Stimulated activated CD8-positive, alpha-beta memory T cell treated with anti-CD3 and anti-CD28 coated beads, Interleukin-2, amount 100 ng/mL, for 48 hours (primary cell): ENCODE measurements at regions not wholly inside any gene's neighbourhood (a gene's known extent, or its start where the extent isn't known, plus 50 kb on each side); places are given as distances from the start of the nearest gene placed in this dataset.
"Not testable (repeated sequence)": the region's sequence is repeated elsewhere in the genome, so short reads cannot be mapped to it uniquely, and the experiment has no call there.

Source experiments
- DNase-seq, 2 donors: peaks; one replicate each; pipeline ENCODE4 v3.0.0-alpha.2; 2020; ENCODE audit warnings: low read depth in 2 of 2

DNA sequence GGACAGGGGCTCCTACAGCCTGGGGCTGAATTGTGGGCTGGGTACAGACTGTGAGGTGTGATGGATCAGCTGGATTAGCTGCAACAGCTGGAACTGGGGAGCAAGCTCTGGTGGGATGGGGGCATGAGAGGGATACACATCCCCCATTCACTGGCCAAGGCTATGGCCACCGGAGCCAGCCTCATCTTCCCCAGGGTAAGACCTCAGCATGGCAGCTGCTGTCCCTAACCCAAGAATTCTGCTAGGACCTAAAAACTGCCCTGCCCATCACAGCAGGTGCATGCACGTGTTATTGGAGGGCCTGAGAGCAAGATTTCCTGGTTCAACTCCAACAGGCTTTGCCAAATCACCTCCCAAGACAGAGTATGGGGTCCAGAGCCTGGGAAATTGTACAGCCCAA is 258.6 kb upstream of the AGTR2 start:
- no peak for DNase-seq

DNA sequence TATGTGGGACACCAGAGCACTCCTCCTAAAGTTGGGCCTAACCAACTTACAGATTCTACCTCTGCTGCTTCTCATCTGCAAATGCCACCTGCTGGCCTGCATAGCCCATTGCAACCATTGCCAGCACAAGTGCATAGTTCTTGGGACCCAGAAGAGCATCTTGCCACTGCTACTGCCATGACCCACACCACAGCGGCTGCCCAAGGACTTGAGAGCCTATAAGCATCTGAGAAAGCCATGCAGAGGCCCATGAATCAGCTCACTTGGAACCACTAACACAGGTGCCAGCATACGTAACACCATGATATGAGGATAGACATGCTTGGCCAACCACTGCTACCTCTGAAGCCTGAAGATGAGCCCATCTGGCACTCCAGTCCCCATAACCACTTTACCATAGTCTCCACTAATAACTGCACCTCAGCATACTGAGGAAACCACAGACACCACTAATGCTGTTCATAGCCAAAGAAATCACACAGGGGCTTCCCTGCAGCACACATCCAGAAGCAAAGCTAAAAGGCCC is 258.1 kb upstream of the AGTR2 start:
- no peak for DNase-seq

DNA sequence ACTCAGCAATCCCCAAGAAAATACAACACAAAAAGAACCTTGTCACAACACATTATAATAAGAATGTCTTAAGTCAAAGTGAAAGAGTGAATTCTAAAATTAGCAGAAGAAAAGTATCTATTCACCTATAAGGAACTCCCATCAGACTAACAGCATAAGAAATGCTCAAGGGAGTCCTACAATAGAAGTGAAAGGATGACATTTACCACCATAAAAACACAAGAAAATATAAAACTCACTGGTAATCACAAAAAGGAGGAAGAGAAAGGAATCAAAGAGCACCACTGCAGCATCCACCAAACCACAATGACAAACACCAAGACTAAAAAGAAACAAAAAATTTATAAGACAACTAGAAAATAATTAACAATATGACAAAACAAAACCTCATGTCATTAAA is 257.0 kb upstream of the AGTR2 start:
- no peak for DNase-seq

DNA sequence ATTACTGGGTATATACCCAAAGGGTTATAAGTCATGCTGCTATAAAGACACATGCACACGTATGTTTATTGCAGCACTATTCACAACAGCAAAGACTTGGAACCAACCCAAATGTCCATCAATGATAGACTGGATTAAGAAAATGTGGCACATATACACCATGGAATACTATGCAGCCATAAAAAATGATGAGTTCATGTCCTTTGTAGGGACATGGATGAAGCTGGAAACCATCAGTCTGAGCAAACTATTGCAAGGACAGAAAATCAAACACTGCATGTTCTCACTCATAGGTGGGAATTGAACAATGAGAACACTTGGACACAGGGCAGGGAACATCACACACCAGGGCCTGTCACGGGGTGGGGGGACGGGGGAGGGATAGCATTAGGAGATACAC is 254.9 kb upstream of the AGTR2 start:
- DNase-seq = not testable (repeated sequence)

- no peak for DNase-seq
Measured at GRCh38 chrX:115929480-115929879, 241.1 kb upstream of the AGTR2 start.

- no peak for DNase-seq
Measured at GRCh38 chrX:115936008-115936407, 234.5 kb upstream of the AGTR2 start.

- no peak for DNase-seq
Measured at GRCh38 chrX:115939070-115939469, 231.5 kb upstream of the AGTR2 start.

DNA sequence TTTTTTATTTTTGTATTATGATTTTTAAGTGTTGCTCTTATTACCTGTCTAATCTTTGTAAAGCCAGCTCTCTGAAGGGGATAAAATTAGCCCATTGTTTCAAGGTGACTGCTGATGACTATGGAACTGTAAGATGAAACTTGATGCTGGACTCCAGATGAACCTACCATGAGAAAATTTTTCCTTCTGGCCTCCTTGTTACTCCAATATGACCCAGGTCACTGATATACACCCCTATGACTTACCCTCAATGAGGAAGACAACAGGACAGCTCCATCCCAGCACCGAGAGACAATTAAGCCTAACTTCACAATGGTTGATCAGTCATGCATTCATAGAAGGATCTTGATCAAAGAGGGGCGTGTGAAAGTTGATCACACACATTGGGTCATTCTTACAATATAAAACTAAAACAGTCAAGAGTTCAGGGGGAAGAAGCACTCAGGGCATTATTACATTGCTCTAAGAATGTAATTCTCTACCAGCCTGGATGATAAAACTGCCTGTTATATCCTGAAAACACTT is 230.8 kb upstream of the AGTR2 start:
- no peak for DNase-seq

DNA sequence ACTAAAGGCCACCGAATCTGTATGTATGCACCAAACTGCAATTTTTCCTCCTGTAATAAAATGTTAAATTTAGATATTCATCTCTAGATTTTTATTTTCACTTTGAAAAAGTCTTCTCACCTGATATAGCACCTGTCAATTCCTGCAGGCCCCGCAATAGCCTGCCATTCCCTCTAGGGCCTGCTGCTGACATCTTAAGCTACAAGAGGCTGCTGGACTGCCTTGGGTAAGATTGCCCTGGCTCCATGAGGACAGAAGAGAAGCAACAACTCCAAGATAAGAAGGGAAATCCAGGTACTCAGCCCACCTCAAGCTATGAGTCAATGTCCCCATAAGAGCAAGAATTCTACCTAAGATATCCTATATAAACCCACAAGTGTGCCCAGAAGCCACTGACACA is 230.2 kb upstream of the AGTR2 start:
- DNase-seq = no peak

DNA sequence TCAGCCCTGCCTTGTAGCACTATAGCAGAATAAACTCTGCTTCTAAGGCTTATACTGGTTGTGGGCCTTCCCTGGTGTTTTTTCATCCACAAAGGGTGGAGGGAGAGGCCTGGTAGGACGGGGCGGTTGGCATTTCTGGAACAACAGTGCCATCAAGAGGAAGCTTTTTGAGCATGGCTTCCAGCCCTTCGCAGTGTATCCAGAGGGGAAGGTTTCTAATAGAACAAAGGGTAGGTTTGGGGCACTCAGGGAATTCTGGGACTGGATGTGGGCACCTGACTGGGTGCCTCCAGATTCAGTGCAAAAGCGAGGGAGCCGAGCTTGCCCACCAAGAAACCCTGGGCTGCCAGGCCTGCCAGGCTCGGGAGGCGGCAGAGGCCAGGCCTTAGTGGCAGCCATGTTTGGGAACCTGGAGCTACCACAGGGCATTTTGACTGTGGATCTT is 229.6 kb upstream of the AGTR2 start:
- DNase-seq = no peak

DNA sequence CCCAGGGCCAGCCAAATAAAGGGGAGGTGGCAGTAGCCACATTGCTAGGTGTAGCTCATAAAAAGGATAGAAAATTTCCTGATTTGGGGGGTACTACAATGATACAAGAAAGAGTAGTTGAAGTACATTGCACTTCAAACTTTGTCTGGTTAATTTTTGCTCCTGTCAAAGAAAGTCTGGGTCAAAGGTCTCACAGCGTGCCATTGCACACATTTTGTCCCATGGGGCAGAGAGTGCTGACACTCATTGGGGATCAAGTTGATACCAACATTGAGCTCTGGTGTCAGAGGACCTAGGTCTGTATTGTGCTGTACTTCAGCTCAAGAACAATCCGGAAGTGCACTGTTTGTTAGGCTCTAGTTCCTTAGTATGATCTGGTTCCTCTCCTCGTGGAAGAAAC is 229.2 kb upstream of the AGTR2 start:
- DNase-seq = no peak

GRCh38 chrX:115946059-115946458 is 224.5 kb upstream of the AGTR2 start:
- DNase-seq = no peak

- no peak for DNase-seq
Measured at GRCh38 chrX:115948018-115948923, 222.3 kb upstream of the AGTR2 start.

DNA sequence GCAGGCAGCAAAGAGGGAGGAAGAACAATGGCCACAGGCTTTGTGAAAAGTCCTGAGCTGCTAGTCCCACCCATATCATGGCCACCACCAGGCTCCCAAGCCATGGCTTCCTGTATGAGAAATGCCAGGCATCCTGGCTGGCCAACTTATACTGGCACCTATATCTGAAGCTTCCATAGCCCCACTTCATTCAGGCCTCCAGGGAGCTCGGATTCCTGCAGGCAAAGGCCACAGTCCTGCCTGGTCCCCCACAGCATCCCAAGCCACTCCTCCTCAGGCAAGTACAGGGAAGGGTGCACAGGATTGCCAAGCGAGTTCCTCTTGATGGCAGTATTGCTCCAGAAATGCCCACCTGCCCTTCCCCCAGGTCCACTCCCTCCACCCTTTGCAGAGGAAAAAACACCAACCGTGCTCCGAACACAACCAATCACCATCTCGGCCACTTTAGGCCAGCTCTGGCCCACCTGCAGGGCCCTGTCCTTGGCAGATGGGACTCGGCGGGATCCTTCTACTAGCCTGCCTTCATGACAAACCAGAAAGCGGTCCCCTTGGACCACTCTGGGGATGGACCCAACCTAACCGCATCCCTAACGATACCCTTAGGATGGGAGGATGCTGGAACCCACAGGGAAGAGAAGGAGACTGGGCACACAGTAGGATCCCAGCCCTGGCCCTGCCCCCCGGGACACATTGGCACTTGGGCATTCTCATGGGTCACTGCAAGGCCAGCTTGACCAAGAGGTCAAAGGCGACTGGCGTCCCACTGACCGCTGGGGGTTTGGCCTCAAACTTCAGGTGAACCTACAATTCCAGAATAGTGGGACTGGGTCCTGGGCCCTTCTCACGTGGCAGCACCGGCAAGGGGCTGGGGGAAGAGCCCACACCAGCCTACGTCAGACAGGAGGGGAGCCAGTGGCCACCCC is 220.4 kb upstream of the AGTR2 start:
- DNase-seq = no peak

GRCh38 chrX:115952417-115953092 is 218.0 kb upstream of the AGTR2 start:
- DNase-seq = no peak

DNA sequence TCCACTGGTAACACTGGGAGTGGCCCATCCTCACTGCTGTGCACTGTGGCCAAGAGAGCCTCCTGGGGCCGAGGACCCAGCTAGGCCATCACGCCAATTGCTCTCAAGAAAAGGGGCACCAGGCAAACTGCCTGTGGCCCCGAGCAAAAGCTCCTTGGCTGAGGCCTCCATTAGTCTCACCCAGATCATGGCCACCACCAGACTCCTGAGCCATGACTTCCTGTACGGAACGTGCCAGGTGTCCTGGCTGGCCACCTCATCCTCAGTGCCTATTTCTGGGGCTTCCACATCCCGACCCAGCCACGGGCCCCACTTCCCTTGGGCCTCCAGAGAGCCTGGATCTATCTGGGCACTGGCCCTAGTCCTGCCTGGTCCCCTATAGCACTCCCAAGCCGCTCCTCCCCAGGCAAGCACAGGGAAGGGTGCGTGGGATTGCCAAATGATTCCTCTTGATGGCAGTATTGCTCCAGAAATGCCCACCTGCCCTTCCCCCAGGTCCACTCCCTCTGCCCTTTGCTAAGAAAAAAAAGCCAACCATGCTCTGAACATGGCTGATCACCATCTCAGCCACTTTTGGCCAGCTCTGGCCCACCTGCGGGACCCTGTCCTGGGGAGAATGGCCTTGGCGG is 212.6 kb upstream of the AGTR2 start:
- DNase-seq = no peak

- DNase-seq = no peak
Measured at GRCh38 chrX:115958687-115959359, 211.7 kb upstream of the AGTR2 start.

GRCh38 chrX:115960440-115961084 is 210.0 kb upstream of the AGTR2 start:
- no peak for DNase-seq

DNA sequence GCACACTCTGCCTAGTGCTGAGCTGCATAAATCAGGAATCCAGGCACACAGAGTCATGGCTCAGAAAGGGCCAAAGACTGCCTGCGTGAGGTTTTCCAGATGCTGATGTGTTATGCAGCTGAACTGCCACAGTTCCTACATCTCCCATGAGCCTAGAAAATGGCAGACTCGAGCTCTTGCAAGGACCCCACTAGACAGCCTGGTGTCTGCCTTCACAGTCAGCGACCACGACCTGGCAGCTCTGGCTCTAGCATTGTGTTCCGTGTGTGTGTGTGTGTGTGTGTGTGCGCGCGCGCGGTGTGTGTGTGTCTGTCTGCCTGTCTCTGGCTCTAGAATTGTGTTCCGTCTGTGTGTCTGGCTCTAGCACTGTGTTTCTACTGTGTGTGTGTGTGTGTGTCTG is 203.6 kb upstream of the AGTR2 start:
- no peak for DNase-seq
